K562 (cell line): ENCODE measurements at regions not wholly inside any gene's neighbourhood (a gene's known extent, or its start where the extent isn't known, plus 50 kb on each side); places are given as distances from the start of the nearest gene placed in this dataset.

Experiments used
- ARHGAP35 ChIP-seq: fragments of 450-650 bp; IDR thresholded peaks from 2 replicates; pipeline ENCODE4 v1.6.1; 2018; ENCODE audit not compliant: partially characterized antibody
- BDP1 ChIP-seq: IDR thresholded peaks from 3 replicates; pipeline ENCODE4 v1.6.1; 2011; ENCODE audit not compliant: insufficient read length, insufficient read depth
- BHLHE40 ChIP-seq: IDR thresholded peaks from 2 replicates; pipeline ENCODE4 v1.6.1; 2011; ENCODE audit warnings: low read length, improper control_type of control experiment
- CC2D1A ChIP-seq: fragments of 450-650 bp; IDR thresholded peaks from 2 replicates; pipeline ENCODE4 v1.6.1; 2017; ENCODE audit warnings: mild to moderate bottlenecking
- ETV5 ChIP-seq: sonication (generic); formaldehyde crosslinking; IDR thresholded peaks from 2 replicates; pipeline ENCODE4 v1.4.0; 2020; ENCODE audit warnings: low read depth, mild to moderate bottlenecking, missing genetic modification reagents
- FOXJ2 ChIP-seq: fragments of 200-800 bp; sonication (Bioruptor generic); IDR thresholded peaks from 2 replicates; pipeline ENCODE4 v1.6.1; 2016; ENCODE audit warnings: missing genetic modification characterization, missing compliant biosample characterization
- GATA2 ChIP-seq: sonication (generic); formaldehyde crosslinking; IDR thresholded peaks from 2 replicates; pipeline ENCODE4 v1.4.0; 2020; ENCODE audit warnings: mild to moderate bottlenecking, missing genetic modification reagents
- RAD21 ChIP-seq, 2 experiments: fragments of 250-450 bp in 1 of 2; fragments of 450-650 bp in 1 of 2; sonication (Bioruptor Pico) in 1 of 2; formaldehyde crosslinking in 1 of 2; IDR thresholded peaks in 1 of 2; conservative IDR thresholded peaks in 1 of 2; 2 replicates each; pipeline versions ENCODE4 v1.4.0 to v1.8.0; 2020 to 2022; ENCODE audit warnings: mild to moderate bottlenecking in 2 of 2, moderate library complexity in 1 of 2
- RBM39 ChIP-seq: fragments of 200-400 bp; formaldehyde crosslinking; optimal IDR thresholded peaks from 2 replicates; pipeline ENCODE3; 2018; ENCODE audit warnings: low read depth, low read length
- SAFB ChIP-seq: fragments of 200-400 bp; formaldehyde crosslinking; IDR thresholded peaks from 2 replicates; pipeline ENCODE4 v1.6.1; 2017; ENCODE audit warnings: low read depth, low read length, borderline replicate concordance
- SMC3 ChIP-seq: conservative IDR thresholded peaks from 2 replicates; pipeline ENCODE4 v1.6.1; 2011; ENCODE audit warnings: low read depth, low read length, improper control_type of control experiment; ENCODE audit not compliant: insufficient read depth
- TAF7 ChIP-seq: fragments of 450-650 bp; IDR thresholded peaks from 2 replicates; pipeline ENCODE4 v1.6.1; 2016; ENCODE audit warnings: missing genetic modification characterization, missing compliant biosample characterization
- U2AF1 ChIP-seq: fragments of 200-400 bp; formaldehyde crosslinking; optimal IDR thresholded peaks from 2 replicates; pipeline ENCODE3; 2017; ENCODE audit warnings: mild to moderate bottlenecking, low read depth, low read length, moderate library complexity
- YY1 ChIP-seq, 3 experiments: IDR thresholded peaks; 2 replicates each; pipeline ENCODE4 v1.6.1; 2011; ENCODE audit warnings: low read length in 2 of 3, mild to moderate bottlenecking in 2 of 3, moderate library complexity in 2 of 3, borderline replicate concordance in 1 of 3, control low read depth in 1 of 3, low read depth in 1 of 3; ENCODE audit not compliant: insufficient read depth in 3 of 3, insufficient replicate concordance in 2 of 3, control insufficient read depth in 1 of 3, insufficient read length in 1 of 3; ENCODE audit errors: extremely low read depth in 1 of 3
- ZC3H11A ChIP-seq: IDR thresholded peaks from 2 replicates; pipeline ENCODE4 v1.6.1; 2012; ENCODE audit warnings: low read depth, low read length, improper control_type of control experiment
- ZEB2 ChIP-seq: fragments of 450-650 bp; IDR thresholded peaks from 2 replicates; pipeline ENCODE4 v1.6.1; 2016
- ZNF778 ChIP-seq: fragments of 450-650 bp; formaldehyde crosslinking; IDR thresholded peaks from 2 replicates; pipeline ENCODE4 v1.4.0; 2020; ENCODE audit warnings: mild to moderate bottlenecking, moderate library complexity
- TF ChIP-seq, protein P1 (sequence below): sonication (generic); formaldehyde crosslinking; IDR thresholded peaks from 2 replicates; pipeline ENCODE4 v1.4.0; 2020; ENCODE audit warnings: mild to moderate bottlenecking, missing genetic modification reagents
- TF ChIP-seq, protein P2 (sequence below): IDR thresholded peaks from 2 replicates; pipeline ENCODE4 v1.6.1; 2012; ENCODE audit warnings: low read depth, low read length, improper control_type of control experiment, borderline replicate concordance
- TF ChIP-seq, protein P3 (sequence below), 3 experiments: IDR thresholded peaks in 2 of 3; conservative IDR thresholded peaks in 1 of 3; 2 replicates each; pipeline ENCODE4 v1.5.1; 2011 to 2012; ENCODE audit warnings: low read length in 3 of 3, mild to moderate bottlenecking in 3 of 3, control low read depth in 2 of 3, improper control_type of control experiment in 1 of 3, inconsistent platforms in 1 of 3, low read depth in 1 of 3, mixed read lengths in 1 of 3, moderate library complexity in 1 of 3; ENCODE audit not compliant: insufficient read depth in 2 of 3
- TF ChIP-seq, protein P4 (sequence below): conservative IDR thresholded peaks from 2 replicates; pipeline ENCODE4 v1.6.1; 2011; ENCODE audit warnings: low read depth, mild to moderate bottlenecking, low read length; ENCODE audit not compliant: control insufficient read depth

DNA sequence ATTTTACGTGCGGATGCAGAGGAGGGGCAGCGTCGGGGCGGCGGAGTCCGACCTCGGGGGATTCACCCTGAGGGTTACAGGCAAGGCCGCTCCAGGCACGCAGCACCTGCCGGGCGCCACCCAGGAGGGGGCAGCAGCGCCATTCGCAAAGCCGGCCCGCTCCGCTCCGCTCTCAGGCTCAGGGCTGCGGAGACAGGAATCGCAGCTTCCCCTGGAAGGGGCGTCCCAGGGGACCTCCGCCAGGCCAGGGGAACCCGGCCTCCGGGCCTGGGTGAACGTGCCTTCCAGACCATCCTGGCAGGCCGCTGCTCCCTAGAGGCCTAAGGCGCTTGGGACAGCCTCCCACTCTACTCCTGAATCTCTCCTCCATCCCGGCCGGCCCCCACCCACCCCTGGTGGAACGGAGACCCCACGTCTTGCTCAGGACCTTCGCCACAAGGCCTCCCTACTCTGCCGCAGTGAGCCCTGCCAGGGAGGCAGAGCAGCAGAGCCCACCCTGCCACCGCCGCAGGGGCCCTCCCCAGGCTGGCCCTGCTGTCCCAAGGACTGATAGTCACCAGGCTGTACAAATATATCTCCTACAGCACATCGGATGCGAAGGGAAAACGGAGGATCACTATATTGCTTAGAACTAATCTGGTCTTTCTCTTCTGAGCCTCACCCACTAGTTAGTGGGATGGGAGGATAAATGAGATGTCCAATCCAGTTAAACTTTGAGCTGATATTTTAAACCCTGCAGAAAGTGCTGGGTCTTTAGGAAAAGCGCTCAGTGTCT lies 115.0 kb downstream of the SMIM20 start (continued):
- TF ChIP-seq, protein P1, sequence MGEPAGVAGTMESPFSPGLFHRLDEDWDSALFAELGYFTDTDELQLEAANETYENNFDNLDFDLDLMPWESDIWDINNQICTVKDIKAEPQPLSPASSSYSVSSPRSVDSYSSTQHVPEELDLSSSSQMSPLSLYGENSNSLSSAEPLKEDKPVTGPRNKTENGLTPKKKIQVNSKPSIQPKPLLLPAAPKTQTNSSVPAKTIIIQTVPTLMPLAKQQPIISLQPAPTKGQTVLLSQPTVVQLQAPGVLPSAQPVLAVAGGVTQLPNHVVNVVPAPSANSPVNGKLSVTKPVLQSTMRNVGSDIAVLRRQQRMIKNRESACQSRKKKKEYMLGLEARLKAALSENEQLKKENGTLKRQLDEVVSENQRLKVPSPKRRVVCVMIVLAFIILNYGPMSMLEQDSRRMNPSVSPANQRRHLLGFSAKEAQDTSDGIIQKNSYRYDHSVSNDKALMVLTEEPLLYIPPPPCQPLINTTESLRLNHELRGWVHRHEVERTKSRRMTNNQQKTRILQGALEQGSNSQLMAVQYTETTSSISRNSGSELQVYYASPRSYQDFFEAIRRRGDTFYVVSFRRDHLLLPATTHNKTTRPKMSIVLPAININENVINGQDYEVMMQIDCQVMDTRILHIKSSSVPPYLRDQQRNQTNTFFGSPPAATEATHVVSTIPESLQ (CRISPR knock-in tag): no peak
- no peak for TF ChIP-seq U2AF1
- TF ChIP-seq GATA2 (CRISPR knock-in tag): no peak
- TF ChIP-seq RBM39: no peak
- TF ChIP-seq, protein P2, sequence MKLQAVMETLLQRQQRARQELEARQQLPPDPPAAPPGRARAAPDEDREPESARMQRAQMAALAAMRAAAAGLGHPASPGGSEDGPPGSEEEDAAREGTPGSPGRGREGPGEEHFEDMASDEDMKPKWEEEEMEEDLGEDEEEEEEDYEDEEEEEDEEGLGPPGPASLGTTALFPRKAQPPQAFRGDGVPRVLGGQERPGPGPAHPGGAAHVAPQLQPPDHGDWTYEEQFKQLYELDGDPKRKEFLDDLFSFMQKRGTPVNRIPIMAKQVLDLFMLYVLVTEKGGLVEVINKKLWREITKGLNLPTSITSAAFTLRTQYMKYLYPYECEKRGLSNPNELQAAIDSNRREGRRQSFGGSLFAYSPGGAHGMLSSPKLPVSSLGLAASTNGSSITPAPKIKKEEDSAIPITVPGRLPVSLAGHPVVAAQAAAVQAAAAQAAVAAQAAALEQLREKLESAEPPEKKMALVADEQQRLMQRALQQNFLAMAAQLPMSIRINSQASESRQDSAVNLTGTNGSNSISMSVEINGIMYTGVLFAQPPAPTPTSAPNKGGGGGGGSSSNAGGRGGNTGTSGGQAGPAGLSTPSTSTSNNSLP: no peak
- no peak for TF ChIP-seq BDP1
- no peak for TF ChIP-seq TAF7 (tag)
- no peak for TF ChIP-seq SAFB
- no peak for TF ChIP-seq CC2D1A
- no peak for TF ChIP-seq ZEB2
- no peak for TF ChIP-seq ZNF778 (CRISPR knock-in tag)
- no peak for TF ChIP-seq ARHGAP35
- TF ChIP-seq BHLHE40: no peak
- peak in 1 of 3 experiments; percentile 25 for TF ChIP-seq YY1 (IDR thresholded peaks at IDR 0.05; ENCODE audit: borderline replicate concordance in 1 of 3, control insufficient read depth in 1 of 3, extremely low read depth in 1 of 3, insufficient read depth in 3 of 3, insufficient read length in 1 of 3, insufficient replicate concordance in 2 of 3, low read depth in 1 of 3, low read length in 2 of 3)
- TF ChIP-seq, protein P3, sequence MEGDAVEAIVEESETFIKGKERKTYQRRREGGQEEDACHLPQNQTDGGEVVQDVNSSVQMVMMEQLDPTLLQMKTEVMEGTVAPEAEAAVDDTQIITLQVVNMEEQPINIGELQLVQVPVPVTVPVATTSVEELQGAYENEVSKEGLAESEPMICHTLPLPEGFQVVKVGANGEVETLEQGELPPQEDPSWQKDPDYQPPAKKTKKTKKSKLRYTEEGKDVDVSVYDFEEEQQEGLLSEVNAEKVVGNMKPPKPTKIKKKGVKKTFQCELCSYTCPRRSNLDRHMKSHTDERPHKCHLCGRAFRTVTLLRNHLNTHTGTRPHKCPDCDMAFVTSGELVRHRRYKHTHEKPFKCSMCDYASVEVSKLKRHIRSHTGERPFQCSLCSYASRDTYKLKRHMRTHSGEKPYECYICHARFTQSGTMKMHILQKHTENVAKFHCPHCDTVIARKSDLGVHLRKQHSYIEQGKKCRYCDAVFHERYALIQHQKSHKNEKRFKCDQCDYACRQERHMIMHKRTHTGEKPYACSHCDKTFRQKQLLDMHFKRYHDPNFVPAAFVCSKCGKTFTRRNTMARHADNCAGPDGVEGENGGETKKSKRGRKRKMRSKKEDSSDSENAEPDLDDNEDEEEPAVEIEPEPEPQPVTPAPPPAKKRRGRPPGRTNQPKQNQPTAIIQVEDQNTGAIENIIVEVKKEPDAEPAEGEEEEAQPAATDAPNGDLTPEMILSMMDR (IDR thresholded peaks at IDR 0.05 in 2 of 3, conservative IDR thresholded peaks at IDR 0.05 in 1 of 3; ENCODE audit: insufficient read depth in 2 of 3, low read depth in 1 of 3, low read length in 3 of 3): peak; percentile 60 to 84 (median 65); a peak in 5 of 6 replicates
- TF ChIP-seq FOXJ2 (tag): no peak
- TF ChIP-seq SMC3: peak; percentile 56; the same call in 1 of the 2 replicates
- TF ChIP-seq RAD21 (CRISPR knock-in tag; conservative IDR thresholded peaks at IDR 0.05 in 1 of 2, IDR thresholded peaks at IDR 0.05 in 1 of 2): peak; percentile 33 to 75; a peak in 3 of 4 replicates
- TF ChIP-seq, protein P4, sequence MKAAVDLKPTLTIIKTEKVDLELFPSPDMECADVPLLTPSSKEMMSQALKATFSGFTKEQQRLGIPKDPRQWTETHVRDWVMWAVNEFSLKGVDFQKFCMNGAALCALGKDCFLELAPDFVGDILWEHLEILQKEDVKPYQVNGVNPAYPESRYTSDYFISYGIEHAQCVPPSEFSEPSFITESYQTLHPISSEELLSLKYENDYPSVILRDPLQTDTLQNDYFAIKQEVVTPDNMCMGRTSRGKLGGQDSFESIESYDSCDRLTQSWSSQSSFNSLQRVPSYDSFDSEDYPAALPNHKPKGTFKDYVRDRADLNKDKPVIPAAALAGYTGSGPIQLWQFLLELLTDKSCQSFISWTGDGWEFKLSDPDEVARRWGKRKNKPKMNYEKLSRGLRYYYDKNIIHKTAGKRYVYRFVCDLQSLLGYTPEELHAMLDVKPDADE: no peak
- TF ChIP-seq ETV5 (CRISPR knock-in tag): no peak
- TF ChIP-seq ZC3H11A: no peak
